ENCODE measurements at regions not wholly inside any gene's neighbourhood (a gene's known extent, or its start where the extent isn't known, plus 50 kb on each side); places are given as distances from the start of the nearest gene placed in this dataset.

GRCh38 chr2:53103679-53104078 is 663.9 kb upstream of the CHAC2 start:
- Histone ChIP-seq H3K9me3 (no peaks in the 10 kb centered on the region), H3K4me3 (no peak overlapping the region), H3K27ac (no peak overlapping the region), H3K4me1 (peaks cover 0 to 4% (median under 1%) of the 10 kb centered on the region in 4 donors), H3K27me3 (no peaks in the 10 kb centered on the region), H3K36me3 (no peaks in the 10 kb centered on the region)
- in situ Hi-C loops (cut with MboI; ENCODE audit: low pct_ligation_motif_present in 1 of 4, low pct_unique_long_range_greater_than_20kb in 1 of 4, low sequenced_read_pairs in 3 of 4) = no loop called here
- TF ChIP-seq EP300 (IDR thresholded peaks at IDR 0.05; ENCODE audit: low read depth) (no peak), CTCF (IDR thresholded peaks at IDR 0.05) (no peak), POLR2A (IDR thresholded peaks at IDR 0.05) (no peak), POLR2AphosphoS5 (IDR thresholded peaks at IDR 0.05) (no peak)
- DNase-seq = no peak
- intact Hi-C loops (cut with DNase I; ENCODE audit: low total_unique reads) = no loop called here

- no peaks in the 10 kb centered on the region for H3K9me3 ChIP-seq
- TF ChIP-seq CTCF (IDR thresholded peaks at IDR 0.05) (no peak), EP300 (IDR thresholded peaks at IDR 0.05; ENCODE audit: low read depth) (no peak), POLR2AphosphoS5 (IDR thresholded peaks at IDR 0.05) (no peak), POLR2A (IDR thresholded peaks at IDR 0.05) (no peak)
- no peak overlapping the region for H3K27ac ChIP-seq
- H3K4me3 ChIP-seq = no peak overlapping the region
- WGBS, 2 donors (ENCODE audit: low coverage in 1 of 2) = 63 to 66% methylated on average over 4 of the region's 4 CpGs
- H3K4me1 ChIP-seq = peaks cover 0 to 12% (median 0%) of the 10 kb centered on the region in 4 donors
- DNase-seq = no peak
- intact Hi-C loops (cut with DNase I; ENCODE audit: low total_unique reads) = no loop called here
- H3K27me3 ChIP-seq = no peaks in the 10 kb centered on the region
- no peaks in the 10 kb centered on the region for H3K36me3 ChIP-seq
- in situ Hi-C loops (cut with MboI; ENCODE audit: low pct_ligation_motif_present in 1 of 4, low pct_unique_long_range_greater_than_20kb in 1 of 4, low sequenced_read_pairs in 3 of 4) = no loop called here
Observed at GRCh38 chr2:53098696-53099078, 668.9 kb upstream of the CHAC2 start.

- Histone ChIP-seq H3K9me3 (no peaks in the 10 kb centered on the region), H3K4me1 (peaks cover 0 to 12% (median 0%) of the 10 kb centered on the region in 4 donors), H3K36me3 (no peaks in the 10 kb centered on the region), H3K27ac (no peak overlapping the region), H3K27me3 (no peaks in the 10 kb centered on the region), H3K4me3 (no peak overlapping the region)
- in situ Hi-C loops (cut with MboI; ENCODE audit: low pct_ligation_motif_present in 1 of 4, low pct_unique_long_range_greater_than_20kb in 1 of 4, low sequenced_read_pairs in 3 of 4) = no loop called here
- WGBS, 2 donors (ENCODE audit: low coverage in 1 of 2) = 64 to 78% methylated on average over 3 to 4 of the region's 4 CpGs
- TF ChIP-seq POLR2A (IDR thresholded peaks at IDR 0.05) (no peak), EP300 (IDR thresholded peaks at IDR 0.05; ENCODE audit: low read depth) (no peak), CTCF (IDR thresholded peaks at IDR 0.05) (no peak), POLR2AphosphoS5 (IDR thresholded peaks at IDR 0.05) (no peak)
- no peak for DNase-seq
- intact Hi-C loops (cut with DNase I; ENCODE audit: low total_unique reads) = no loop called here
Observed at GRCh38 chr2:53096351-53096750, 671.3 kb upstream of the CHAC2 start.

DNA sequence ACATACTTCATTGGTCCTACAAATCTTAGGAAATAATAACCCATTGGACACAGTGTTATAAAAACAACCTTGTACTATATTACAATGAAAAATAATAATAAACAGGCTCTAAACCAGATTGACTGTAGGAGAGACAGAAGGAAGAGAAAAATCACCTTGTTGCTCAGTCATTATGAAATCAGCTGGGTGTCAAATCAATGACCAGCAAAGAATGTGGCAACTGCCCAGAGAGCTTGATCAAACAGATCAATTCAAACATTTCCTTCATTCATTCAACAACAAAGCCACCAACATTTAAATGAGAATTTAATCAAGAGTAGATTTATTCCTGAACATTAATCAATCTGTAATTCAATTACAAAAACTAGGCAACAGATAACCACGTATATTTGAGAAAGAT is 671.9 kb upstream of the CHAC2 start:
- no peak overlapping the region for H3K27ac ChIP-seq
- peaks cover 0 to 12% (median 0%) of the 10 kb centered on the region in 4 donors for H3K4me1 ChIP-seq
- 71 to 83% methylated on average over 1 of the region's 1 CpG for WGBS, 2 donors (ENCODE audit: low coverage in 1 of 2)
- intact Hi-C loops (cut with DNase I; ENCODE audit: low total_unique reads) (no loop called here), in situ Hi-C loops (cut with MboI; ENCODE audit: low pct_ligation_motif_present in 1 of 4, low pct_unique_long_range_greater_than_20kb in 1 of 4, low sequenced_read_pairs in 3 of 4) (no loop called here)
- DNase-seq = no peak
- TF ChIP-seq POLR2A (IDR thresholded peaks at IDR 0.05) = no peak
- no peak for TF ChIP-seq CTCF (IDR thresholded peaks at IDR 0.05)
- no peak for TF ChIP-seq POLR2AphosphoS5 (IDR thresholded peaks at IDR 0.05)
- no peak for TF ChIP-seq EP300 (IDR thresholded peaks at IDR 0.05; ENCODE audit: low read depth)
- no peaks in the 10 kb centered on the region for H3K36me3 ChIP-seq
- H3K9me3 ChIP-seq = no peaks in the 10 kb centered on the region
- no peaks in the 10 kb centered on the region for H3K27me3 ChIP-seq
- no peak overlapping the region for H3K4me3 ChIP-seq

Measured in transverse colon (tissue), 4 donors.